SK-N-SH (cell line): ENCODE measurements at regions not wholly inside any gene's neighbourhood (a gene's known extent, or its start where the extent isn't known, plus 50 kb on each side); places are given as distances from the start of the nearest gene placed in this dataset.

Source experiments
- CTCF ChIA-PET: fragments of 300-600, 350-600 bp; formaldehyde crosslinking; extraction: SDS; loops from one replicate; lab custom pipeline; 2021; lab: Yijun Ruan, JAX
- POLR2A ChIA-PET: fragments of 350-600 bp; sonication (Branson Sonifier 250); formaldehyde crosslinking; extraction: SDS; loops from one replicate; lab custom pipeline; 2020; ENCODE audit warnings: antibody characterized with exemption, inconsistent platforms; lab: Yijun Ruan, JAX
- DNase-seq: peaks from one replicate; pipeline ENCODE4 v3.0.0; 2012
- H2AFZ ChIP-seq: fragments of 200-600 bp; sonication (generic); 2 replicates; pipeline ENCODE4 v1.8.1; 2016; ENCODE audit warnings: antibody characterized with exemption, mild to moderate bottlenecking, low read depth
- H3F3A ChIP-seq: fragments of 200-600 bp; sonication (generic); replicated peaks from 2 replicates; pipeline ENCODE3; 2016; ENCODE audit warnings: antibody characterized with exemption, mild to moderate bottlenecking; ENCODE audit not compliant: insufficient read depth
- H3K27ac ChIP-seq, 2 experiments: fragments of 200-500 bp in 1 of 2; fragments of 200-600 bp in 1 of 2; sonication (Bioruptor generic) in 1 of 2; sonication (generic), shearing (Covaris generic) in 1 of 2; 2 replicates each; pipeline versions ENCODE4 v1.5.1 to v1.6.1; 2014 to 2016; ENCODE audit warnings: low read depth in 2 of 2, inconsistent platforms in 1 of 2, low read length in 1 of 2, mild to moderate bottlenecking in 1 of 2, mixed read lengths in 1 of 2
- H3K27me3 ChIP-seq: fragments of 200-600 bp; sonication (generic), shearing (Covaris generic); 2 replicates; pipeline ENCODE4 v1.6.1; 2016; ENCODE audit warnings: mixed run types; ENCODE audit not compliant: insufficient read depth
- H3K36me3 ChIP-seq, 2 experiments: fragments of 200-500 bp in 1 of 2; fragments of 200-600 bp in 1 of 2; sonication (Bioruptor generic) in 1 of 2; sonication (generic) in 1 of 2; replicated peaks in 1 of 2; 2 replicates each; pipeline versions ENCODE3 to v1.5.1; 2014 to 2016; ENCODE audit warnings: low read length in 1 of 2, mild to moderate bottlenecking in 1 of 2; ENCODE audit not compliant: insufficient read depth in 2 of 2, control insufficient read depth in 1 of 2
- H3K4me1 ChIP-seq, 2 experiments: fragments of 200-500 bp in 1 of 2; fragments of 200-600 bp in 1 of 2; sonication (Bioruptor generic) in 1 of 2; sonication (generic), shearing (Covaris generic) in 1 of 2; 2 replicates each; pipeline versions ENCODE4 v1.5.1 to v1.6.1; 2014 to 2016; ENCODE audit warnings: low read depth in 1 of 2, low read length in 1 of 2, mixed run types in 1 of 2; ENCODE audit not compliant: insufficient read depth in 2 of 2, control insufficient read depth in 1 of 2
- H3K4me2 ChIP-seq: fragments of 200-600 bp; sonication (generic), shearing (Covaris generic); 2 replicates; pipeline ENCODE4 v1.6.1; 2017; ENCODE audit warnings: mixed run types
- H3K4me3 ChIP-seq, 2 experiments: fragments of 200-500 bp in 1 of 2; fragments of 200-600 bp in 1 of 2; sonication (Bioruptor generic) in 1 of 2; sonication (generic), shearing (Covaris generic) in 1 of 2; 2 replicates each; pipeline versions ENCODE4 v1.5.1 to v1.8.1; 2014 to 2016; ENCODE audit warnings: low read depth in 2 of 2, inconsistent platforms in 1 of 2, low read length in 1 of 2, mild to moderate bottlenecking in 1 of 2, mixed read lengths in 1 of 2, moderate library complexity in 1 of 2
- H3K79me2 ChIP-seq: fragments of 200-600 bp; sonication (generic); 2 replicates; pipeline ENCODE4 v1.8.1; 2017; ENCODE audit warnings: mild to moderate bottlenecking; ENCODE audit not compliant: insufficient read depth
- H3K9ac ChIP-seq: fragments of 200-600 bp; sonication (generic); 2 replicates; pipeline ENCODE4 v1.6.1; 2017; ENCODE audit warnings: mixed run types
- H3K9me2 ChIP-seq: fragments of 200-600 bp; sonication (generic); 2 replicates; pipeline ENCODE4 v1.6.1; 2017; ENCODE audit warnings: mixed run types
- H3K9me3 ChIP-seq: fragments of 200-600 bp; sonication (generic); 2 replicates; pipeline ENCODE4 v1.6.1; 2017; ENCODE audit warnings: mixed run types, mild to moderate bottlenecking, moderate library complexity
- H4K20me1 ChIP-seq: fragments of 200-600 bp; sonication (generic); 2 replicates; pipeline ENCODE4 v1.6.1; 2017; ENCODE audit warnings: mild to moderate bottlenecking, mixed run types; ENCODE audit not compliant: insufficient read depth
- CHD2 ChIP-seq: fragments of 150-350 bp; IDR thresholded peaks from 2 replicates; pipeline ENCODE4 v1.6.1; 2018; ENCODE audit warnings: low read length; ENCODE audit not compliant: partially characterized antibody
- NFIC ChIP-seq: IDR thresholded peaks from 2 replicates; pipeline ENCODE4 v1.4.0; 2012; ENCODE audit warnings: borderline replicate concordance
- NRF1 ChIP-seq: IDR thresholded peaks from 2 replicates; pipeline ENCODE4 v1.6.1; 2012; ENCODE audit warnings: low read depth, mild to moderate bottlenecking, low read length
- POLR2AphosphoS5 ChIP-seq: IDR thresholded peaks from 2 replicates; pipeline ENCODE4 v1.6.1; 2012; ENCODE audit warnings: low read depth, low read length
- RXRA ChIP-seq: IDR thresholded peaks from 2 replicates; pipeline ENCODE4 v1.4.0; 2012; ENCODE audit warnings: low read depth, mild to moderate bottlenecking, borderline replicate concordance
- SIN3A ChIP-seq: IDR thresholded peaks from 2 replicates; pipeline ENCODE4 v1.6.1; 2012; ENCODE audit warnings: low read depth, mild to moderate bottlenecking, low read length, moderate library complexity, borderline replicate concordance
- TAF1 ChIP-seq: IDR thresholded peaks from 2 replicates; pipeline ENCODE4 v1.6.1; 2012; ENCODE audit warnings: low read depth, mild to moderate bottlenecking, low read length, moderate library complexity, borderline replicate concordance
- TEAD4 ChIP-seq: IDR thresholded peaks from 2 replicates; pipeline ENCODE4 v1.4.0; 2012; ENCODE audit warnings: mild to moderate bottlenecking, borderline replicate concordance; ENCODE audit not compliant: insufficient read depth
- YY1 ChIP-seq: IDR thresholded peaks from 2 replicates; pipeline ENCODE4 v1.4.0; 2012; ENCODE audit warnings: low read depth, mild to moderate bottlenecking
- WGBS: methylation state at CpG from one replicate; pipeline ENCODE4 v1.1.6; 2017; ENCODE audit warnings: low lambda C conversion rate; 5-methylcytosine and 5-hydroxymethylcytosine counted together
- TF ChIP-seq, protein P1 (sequence below): IDR thresholded peaks from 2 replicates; pipeline ENCODE4; 2012
- TF ChIP-seq, protein P2 (sequence below): IDR thresholded peaks from 2 replicates; pipeline ENCODE4 v1.6.1; 2012; ENCODE audit warnings: mild to moderate bottlenecking, low read depth, low read length, moderate library complexity

DNA sequence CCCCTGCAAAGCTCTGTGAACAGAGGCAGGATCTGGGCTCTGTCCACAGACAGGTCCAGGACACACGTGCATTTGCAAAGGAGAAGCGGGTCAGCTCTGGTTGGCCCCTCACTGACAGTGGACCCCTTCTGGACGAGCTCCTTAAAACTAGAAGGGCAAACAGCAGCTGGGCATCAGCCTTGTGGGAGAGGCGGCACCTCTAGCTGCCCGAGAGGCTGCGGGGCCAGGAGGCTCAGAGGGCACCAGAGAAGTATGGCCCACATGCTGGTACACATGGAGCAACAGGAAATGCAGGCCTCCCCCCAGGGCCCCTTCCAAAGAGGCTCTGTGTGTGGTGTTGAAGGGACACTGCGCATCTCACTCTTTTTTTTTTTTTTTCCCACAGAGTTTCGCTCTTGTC lies 233.0 kb upstream of the TCERG1L start:
- 43% methylated on average over 7 of the region's 8 CpGs for WGBS
- no peak overlapping the region for H3K9ac ChIP-seq
- H3K4me2 ChIP-seq = no peak overlapping the region
- H2AFZ ChIP-seq = no peak overlapping the region
- H3K27me3 ChIP-seq = no peaks in the 10 kb centered on the region
- no peaks in the 10 kb centered on the region for H3K9me2 ChIP-seq
- H3K27ac ChIP-seq = no peak overlapping the region
- ChIA-PET POLR2A (no interaction called here), CTCF (no interaction called here)
- DNase-seq = no peak
- no peak overlapping the region for H3K4me3 ChIP-seq
- no peaks in the 10 kb centered on the region for H3K36me3 ChIP-seq
- TF ChIP-seq POLR2AphosphoS5 (no peak), TEAD4 (no peak), TAF1 (no peak), YY1 (no peak)
- TF ChIP-seq, protein P1, sequence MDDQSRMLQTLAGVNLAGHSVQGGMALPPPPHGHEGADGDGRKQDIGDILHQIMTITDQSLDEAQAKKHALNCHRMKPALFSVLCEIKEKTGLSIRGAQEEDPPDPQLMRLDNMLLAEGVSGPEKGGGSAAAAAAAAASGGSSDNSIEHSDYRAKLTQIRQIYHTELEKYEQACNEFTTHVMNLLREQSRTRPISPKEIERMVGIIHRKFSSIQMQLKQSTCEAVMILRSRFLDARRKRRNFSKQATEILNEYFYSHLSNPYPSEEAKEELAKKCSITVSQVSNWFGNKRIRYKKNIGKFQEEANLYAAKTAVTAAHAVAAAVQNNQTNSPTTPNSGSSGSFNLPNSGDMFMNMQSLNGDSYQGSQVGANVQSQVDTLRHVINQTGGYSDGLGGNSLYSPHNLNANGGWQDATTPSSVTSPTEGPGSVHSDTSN = no peak
- TF ChIP-seq, protein P2, sequence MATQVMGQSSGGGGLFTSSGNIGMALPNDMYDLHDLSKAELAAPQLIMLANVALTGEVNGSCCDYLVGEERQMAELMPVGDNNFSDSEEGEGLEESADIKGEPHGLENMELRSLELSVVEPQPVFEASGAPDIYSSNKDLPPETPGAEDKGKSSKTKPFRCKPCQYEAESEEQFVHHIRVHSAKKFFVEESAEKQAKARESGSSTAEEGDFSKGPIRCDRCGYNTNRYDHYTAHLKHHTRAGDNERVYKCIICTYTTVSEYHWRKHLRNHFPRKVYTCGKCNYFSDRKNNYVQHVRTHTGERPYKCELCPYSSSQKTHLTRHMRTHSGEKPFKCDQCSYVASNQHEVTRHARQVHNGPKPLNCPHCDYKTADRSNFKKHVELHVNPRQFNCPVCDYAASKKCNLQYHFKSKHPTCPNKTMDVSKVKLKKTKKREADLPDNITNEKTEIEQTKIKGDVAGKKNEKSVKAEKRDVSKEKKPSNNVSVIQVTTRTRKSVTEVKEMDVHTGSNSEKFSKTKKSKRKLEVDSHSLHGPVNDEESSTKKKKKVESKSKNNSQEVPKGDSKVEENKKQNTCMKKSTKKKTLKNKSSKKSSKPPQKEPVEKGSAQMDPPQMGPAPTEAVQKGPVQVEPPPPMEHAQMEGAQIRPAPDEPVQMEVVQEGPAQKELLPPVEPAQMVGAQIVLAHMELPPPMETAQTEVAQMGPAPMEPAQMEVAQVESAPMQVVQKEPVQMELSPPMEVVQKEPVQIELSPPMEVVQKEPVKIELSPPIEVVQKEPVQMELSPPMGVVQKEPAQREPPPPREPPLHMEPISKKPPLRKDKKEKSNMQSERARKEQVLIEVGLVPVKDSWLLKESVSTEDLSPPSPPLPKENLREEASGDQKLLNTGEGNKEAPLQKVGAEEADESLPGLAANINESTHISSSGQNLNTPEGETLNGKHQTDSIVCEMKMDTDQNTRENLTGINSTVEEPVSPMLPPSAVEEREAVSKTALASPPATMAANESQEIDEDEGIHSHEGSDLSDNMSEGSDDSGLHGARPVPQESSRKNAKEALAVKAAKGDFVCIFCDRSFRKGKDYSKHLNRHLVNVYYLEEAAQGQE = no peak
- H4K20me1 ChIP-seq = no peaks in the 10 kb centered on the region
- H3F3A ChIP-seq = no peaks in the 10 kb centered on the region
- no peaks in the 10 kb centered on the region for H3K4me1 ChIP-seq
- H3K9me3 ChIP-seq = peaks cover 3% of the 10 kb centered on the region; the same call in 1 of the 2 replicates
- H3K79me2 ChIP-seq = no peaks in the 10 kb centered on the region

DNA sequence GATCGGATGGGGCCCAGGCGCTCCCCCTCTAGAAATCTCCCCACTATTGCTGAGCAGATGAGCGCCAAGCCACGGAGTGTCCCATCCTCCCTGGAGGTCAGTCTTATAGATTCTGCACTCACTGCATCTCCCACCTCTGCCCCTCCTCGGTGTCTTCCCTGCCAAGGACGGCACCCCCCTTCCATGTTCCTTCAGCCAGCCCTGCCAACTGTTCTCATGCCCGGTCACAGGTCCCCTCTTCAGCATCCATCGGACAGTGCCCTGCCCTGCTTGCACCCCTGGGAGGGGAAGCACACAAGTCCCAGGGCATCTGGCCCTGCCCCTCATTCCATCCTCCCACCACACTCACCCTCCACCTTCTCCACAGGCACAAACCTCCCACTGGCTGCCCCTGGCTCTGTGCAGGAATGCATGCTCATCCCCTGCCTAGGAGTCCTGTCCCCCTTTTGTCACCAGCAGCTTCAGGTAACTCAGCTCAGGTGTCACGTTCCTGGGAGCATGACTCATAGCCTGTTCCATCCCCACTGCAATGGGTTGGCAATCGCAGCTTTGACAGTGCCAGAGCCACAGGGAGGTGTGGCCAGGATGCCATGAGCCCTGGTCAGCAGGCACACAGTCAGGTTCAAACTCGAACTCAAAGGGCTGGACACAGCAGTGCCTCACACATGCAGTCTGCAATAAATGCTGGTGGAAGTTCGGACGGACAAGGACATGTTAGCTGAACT lies 234.7 kb upstream of the TCERG1L start:
- Histone ChIP-seq H2AFZ (no peak overlapping the region), H3K4me2 (no peak overlapping the region), H3K9me3 (peaks cover 3% of the 10 kb centered on the region; the same call in 1 of the 2 replicates), H3K79me2 (no peaks in the 10 kb centered on the region), H3K27ac (no peak overlapping the region), H3K36me3 (no peaks in the 10 kb centered on the region), H3K4me3 (no peak overlapping the region), H3K9me2 (no peaks in the 10 kb centered on the region), H3F3A (no peaks in the 10 kb centered on the region), H3K9ac (no peak overlapping the region), H3K4me1 (no peaks in the 10 kb centered on the region), H3K27me3 (no peaks in the 10 kb centered on the region), H4K20me1 (no peaks in the 10 kb centered on the region)
- no peak for DNase-seq
- TF ChIP-seq NFIC = no peak
- TF ChIP-seq NRF1 = no peak
- TF ChIP-seq RXRA = no peak
- TF ChIP-seq CHD2 = no peak
- no peak for TF ChIP-seq SIN3A
- 29% methylated on average over 10 of the region's 13 CpGs for WGBS
- ChIA-PET POLR2A (no interaction called here), CTCF (no interaction called here)
